Activated B cell treated with CpG ODN at 0.5 μM for 24 hours (primary cell): ENCODE measurements at regions not wholly inside any gene's neighbourhood (a gene's known extent, or its start where the extent isn't known, plus 50 kb on each side); places are given as distances from the start of the nearest gene placed in this dataset.

Source experiments
- ATAC-seq: fragments of 200-7000 bp; cut with Tn5 transposase; one replicate; pipeline ENCODE4 v1.10.0; 2021; ENCODE audit warnings: low read depth, mild to moderate bottlenecking, moderate library complexity
- CTCF ChIA-PET: fragments of 350-600 bp; sonication (Branson Sonifier 250); formaldehyde crosslinking; loops from one replicate; lab custom pipeline; 2021; ENCODE audit warnings: antibody characterized with exemption; lab: Charles Lee
- POLR2A ChIA-PET: fragments of 350-600 bp; sonication (Branson Sonifier 250); formaldehyde crosslinking; loops from one replicate; lab custom pipeline; 2021; ENCODE audit warnings: antibody characterized with exemption; lab: Charles Lee
- DNase-seq: peaks from one replicate; pipeline ENCODE4 v3.0.0; 2022
- H3K27ac Mint-ChIP-seq: one replicate; pipeline ENCODE4 v1.8.0; 2020; ENCODE audit warnings: mixed read lengths
- H3K27me3 Mint-ChIP-seq: one replicate; pipeline ENCODE4 v1.8.0; 2021; ENCODE audit warnings: mixed read lengths
- H3K36me3 Mint-ChIP-seq: one replicate; pipeline ENCODE4 v1.8.0; 2021; ENCODE audit warnings: low read depth, mixed read lengths
- H3K4me1 Mint-ChIP-seq: one replicate; pipeline ENCODE4 v1.8.0; 2021; ENCODE audit warnings: mixed read lengths
- H3K4me3 Mint-ChIP-seq: one replicate; pipeline ENCODE4 v1.8.0; 2020; ENCODE audit warnings: mild to moderate bottlenecking, mixed read lengths
- H3K9me3 Mint-ChIP-seq: one replicate; pipeline ENCODE4 v1.8.0; 2020; ENCODE audit warnings: mixed read lengths
- intact Hi-C: fragments of 100-400 bp; cut with micrococcal nuclease; formaldehyde crosslinking; loops from one replicate; pipeline ENCODE4 v1.15.1; 2024
- TF ChIP-seq, protein P1 (sequence below): fragments of 200-600 bp; IDR thresholded peaks from one replicate; pipeline ENCODE4 v1.8.0; 2022; ENCODE audit warnings: antibody characterized with exemption, mild to moderate bottlenecking

DNA sequence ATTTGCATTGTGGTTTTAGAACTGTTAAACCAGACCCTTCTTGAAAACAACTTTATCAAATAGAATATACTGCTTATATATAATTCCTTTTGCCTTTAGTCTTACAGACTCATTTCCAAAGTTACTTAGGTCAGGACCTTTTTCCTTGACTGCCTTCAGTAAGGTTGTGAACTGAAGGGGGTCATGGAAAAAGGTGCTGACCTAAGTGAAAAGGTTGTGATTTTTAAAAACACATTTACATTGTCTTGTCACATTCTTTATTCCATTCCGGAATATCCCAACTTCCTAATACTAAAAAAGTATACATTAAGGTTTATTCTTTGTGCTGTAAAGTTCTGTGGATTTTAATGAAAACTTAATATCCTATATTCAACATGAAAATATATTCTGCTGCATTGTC lies 581.4 kb downstream of the SOCS6 start:
- Mint-ChIP-seq H3K4me1 (no peaks in the 10 kb centered on the region), H3K4me3 (no peak overlapping the region), H3K27ac (no peak overlapping the region), H3K27me3 (no peaks in the 10 kb centered on the region), H3K9me3 (no peaks in the 10 kb centered on the region), H3K36me3 (no peaks in the 10 kb centered on the region)
- DNase-seq (no peak), ATAC-seq (no peak)
- ChIA-PET CTCF (no interaction called here), POLR2A (no interaction called here)
- TF ChIP-seq, protein P1, sequence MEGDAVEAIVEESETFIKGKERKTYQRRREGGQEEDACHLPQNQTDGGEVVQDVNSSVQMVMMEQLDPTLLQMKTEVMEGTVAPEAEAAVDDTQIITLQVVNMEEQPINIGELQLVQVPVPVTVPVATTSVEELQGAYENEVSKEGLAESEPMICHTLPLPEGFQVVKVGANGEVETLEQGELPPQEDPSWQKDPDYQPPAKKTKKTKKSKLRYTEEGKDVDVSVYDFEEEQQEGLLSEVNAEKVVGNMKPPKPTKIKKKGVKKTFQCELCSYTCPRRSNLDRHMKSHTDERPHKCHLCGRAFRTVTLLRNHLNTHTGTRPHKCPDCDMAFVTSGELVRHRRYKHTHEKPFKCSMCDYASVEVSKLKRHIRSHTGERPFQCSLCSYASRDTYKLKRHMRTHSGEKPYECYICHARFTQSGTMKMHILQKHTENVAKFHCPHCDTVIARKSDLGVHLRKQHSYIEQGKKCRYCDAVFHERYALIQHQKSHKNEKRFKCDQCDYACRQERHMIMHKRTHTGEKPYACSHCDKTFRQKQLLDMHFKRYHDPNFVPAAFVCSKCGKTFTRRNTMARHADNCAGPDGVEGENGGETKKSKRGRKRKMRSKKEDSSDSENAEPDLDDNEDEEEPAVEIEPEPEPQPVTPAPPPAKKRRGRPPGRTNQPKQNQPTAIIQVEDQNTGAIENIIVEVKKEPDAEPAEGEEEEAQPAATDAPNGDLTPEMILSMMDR, result no peak
- intact Hi-C loops, result no loop called here

DNA sequence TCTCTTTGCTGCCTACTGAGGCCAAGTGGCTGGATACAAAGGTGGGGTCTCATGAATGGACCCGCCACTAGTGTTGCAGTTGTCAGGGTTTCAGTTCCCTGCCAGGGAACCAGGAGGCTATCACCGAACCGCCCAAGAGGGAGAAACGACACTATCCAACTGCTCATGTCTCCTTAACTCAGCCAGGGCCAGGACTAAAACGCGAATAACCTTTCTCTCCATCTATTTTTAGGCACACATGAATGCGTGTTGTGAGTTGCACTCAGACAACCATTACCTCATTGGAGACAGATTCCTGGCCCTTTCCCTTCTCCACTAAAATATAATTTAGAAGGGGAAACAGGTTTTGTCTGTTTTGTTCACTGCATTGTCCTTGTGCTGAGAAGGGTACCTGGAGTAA lies 559.5 kb downstream of the SOCS6 start:
- no peaks in the 10 kb centered on the region for H3K27me3 Mint-ChIP-seq
- CTCF ChIA-PET, result no interaction called here
- TF ChIP-seq, protein P1, result no peak
- H3K36me3 Mint-ChIP-seq, result no peaks in the 10 kb centered on the region
- H3K9me3 Mint-ChIP-seq, result peaks cover 5% of the 10 kb centered on the region
- DNase-seq, result no peak
- no peak overlapping the region for H3K4me3 Mint-ChIP-seq
- intact Hi-C loops, result no loop called here
- ATAC-seq, result no peak
- no peak overlapping the region for H3K27ac Mint-ChIP-seq
- no peaks in the 10 kb centered on the region for H3K4me1 Mint-ChIP-seq
- POLR2A ChIA-PET, result no interaction called here

DNA sequence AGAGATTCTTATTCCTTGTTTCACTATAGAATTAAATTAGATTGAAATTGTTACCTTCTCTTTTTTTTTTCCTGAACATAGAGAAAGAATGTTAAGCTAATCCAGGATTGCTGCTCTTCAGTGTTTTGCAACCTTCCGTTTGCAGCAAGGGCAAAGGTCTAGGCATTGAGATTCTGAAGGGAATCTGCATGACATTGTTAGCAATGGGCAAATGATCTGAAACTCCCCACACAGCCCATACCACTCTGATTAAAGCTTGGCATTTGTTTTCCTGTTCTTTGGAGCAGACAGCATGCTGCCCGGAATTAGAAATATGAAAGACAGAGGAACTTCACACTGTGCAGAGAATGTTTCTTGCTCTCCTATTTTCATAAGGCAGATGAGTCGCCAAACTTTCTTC lies 551.8 kb downstream of the SOCS6 start:
- CTCF ChIA-PET, result no interaction called here
- Mint-ChIP-seq H3K4me1 (no peaks in the 10 kb centered on the region), H3K9me3 (peaks cover 3% of the 10 kb centered on the region), H3K27me3 (no peaks in the 10 kb centered on the region), H3K4me3 (no peak overlapping the region), H3K36me3 (no peaks in the 10 kb centered on the region), H3K27ac (no peak overlapping the region)
- intact Hi-C loops, result no loop called here
- TF ChIP-seq, protein P1, result no peak
- ATAC-seq (no peak), DNase-seq (no peak)
- POLR2A ChIA-PET, result interaction anchor here (0.7 kb wide), 1 partner anchor 66 kb away, joined by 3 read pairs; no protein-coding TSS in a partner anchor

DNA sequence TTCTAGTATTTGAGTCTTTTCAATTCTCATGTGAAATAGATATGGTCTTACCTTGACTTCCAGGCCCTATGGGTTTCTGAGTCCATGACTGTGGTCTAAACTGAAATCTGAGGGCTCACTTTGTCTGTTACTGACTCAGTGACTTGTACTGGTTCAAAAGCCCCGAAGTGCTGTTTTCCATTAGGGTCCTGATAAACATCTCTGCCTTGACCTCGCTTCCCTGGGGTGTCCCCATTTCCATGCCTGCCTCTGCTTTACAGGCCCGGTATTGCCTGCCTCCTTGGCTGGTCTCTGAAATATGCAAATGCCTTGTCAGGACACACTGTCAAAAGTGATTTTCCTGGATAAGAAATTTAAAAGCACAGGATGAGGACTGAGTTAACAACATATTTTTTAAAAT lies 538.8 kb downstream of the SOCS6 start:
- ATAC-seq (no peak), DNase-seq (no peak)
- Mint-ChIP-seq H3K36me3 (no peaks in the 10 kb centered on the region), H3K27me3 (no peaks in the 10 kb centered on the region), H3K27ac (no peak overlapping the region), H3K9me3 (peaks cover 3% of the 10 kb centered on the region), H3K4me3 (no peak overlapping the region), H3K4me1 (no peaks in the 10 kb centered on the region)
- ChIA-PET POLR2A (no interaction called here), CTCF (no interaction called here)
- intact Hi-C loops, result no loop called here
- TF ChIP-seq, protein P1, result no peak

DNA sequence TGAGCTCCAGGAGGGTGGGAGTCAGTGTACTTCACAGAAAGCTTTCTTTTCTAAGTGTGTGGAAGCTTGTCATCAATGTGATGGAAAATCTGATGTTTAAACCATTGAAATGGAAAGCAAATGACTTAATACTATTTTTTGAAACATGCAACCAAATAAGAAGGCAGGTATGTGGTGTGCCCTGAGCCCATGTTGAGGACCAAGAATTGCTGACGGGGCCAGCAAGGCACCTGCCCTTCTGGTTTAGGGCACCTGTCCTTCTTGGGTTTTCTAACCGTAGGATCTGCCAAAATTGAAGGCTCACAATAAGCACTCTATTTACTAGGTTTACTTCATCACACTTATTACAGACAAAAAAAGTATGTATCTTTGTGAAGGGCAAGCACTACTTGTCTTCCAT lies 537.7 kb downstream of the SOCS6 start:
- no peaks in the 10 kb centered on the region for H3K4me1 Mint-ChIP-seq
- CTCF ChIA-PET, result no interaction called here

More for the DNA sequence above, 537.7 kb downstream of the SOCS6 start:
- DNase-seq (no peak), ATAC-seq (no peak)
- TF ChIP-seq, protein P1, result no peak
- Mint-ChIP-seq H3K4me3 (no peak overlapping the region), H3K36me3 (no peaks in the 10 kb centered on the region), H3K27me3 (no peaks in the 10 kb centered on the region), H3K27ac (no peak overlapping the region), H3K9me3 (peaks cover 2% of the 10 kb centered on the region)
- POLR2A ChIA-PET, result no interaction called here
- intact Hi-C loops, result no loop called here
